GM23338 (cell line): ENCODE measurements at regions not wholly inside any gene's neighbourhood (a gene's known extent, or its start where the extent isn't known, plus 50 kb on each side); places are given as distances from the start of the nearest gene placed in this dataset.
"Not testable (repeated sequence)": the region's sequence is repeated elsewhere in the genome, so short reads cannot be mapped to it uniquely, and the experiment has no call there.

Experiments used
- POLR2AphosphoS5 ChIP-seq: IDR thresholded peaks from 2 replicates; pipeline ENCODE4 v1.6.1; 2016; ENCODE audit warnings: antibody characterized with exemption, low read depth
- TF ChIP-seq, protein P1 (sequence below): IDR thresholded peaks from one replicate; pipeline ENCODE4 v1.6.1; 2018; ENCODE audit warnings: antibody characterized with exemption; ENCODE audit not compliant: unreplicated experiment
- TF ChIP-seq, protein P2 (sequence below), 2 experiments: fragments of 200-600 bp in 1 of 2; sonication (generic) in 1 of 2; conservative IDR thresholded peaks; 2 replicates each; pipeline versions ENCODE4 v1.5.1 to v1.6.1; 2016 to 2017; ENCODE audit warnings: antibody characterized with exemption in 2 of 2, low read depth in 2 of 2, mild to moderate bottlenecking in 2 of 2, moderate library complexity in 1 of 2

DNA sequence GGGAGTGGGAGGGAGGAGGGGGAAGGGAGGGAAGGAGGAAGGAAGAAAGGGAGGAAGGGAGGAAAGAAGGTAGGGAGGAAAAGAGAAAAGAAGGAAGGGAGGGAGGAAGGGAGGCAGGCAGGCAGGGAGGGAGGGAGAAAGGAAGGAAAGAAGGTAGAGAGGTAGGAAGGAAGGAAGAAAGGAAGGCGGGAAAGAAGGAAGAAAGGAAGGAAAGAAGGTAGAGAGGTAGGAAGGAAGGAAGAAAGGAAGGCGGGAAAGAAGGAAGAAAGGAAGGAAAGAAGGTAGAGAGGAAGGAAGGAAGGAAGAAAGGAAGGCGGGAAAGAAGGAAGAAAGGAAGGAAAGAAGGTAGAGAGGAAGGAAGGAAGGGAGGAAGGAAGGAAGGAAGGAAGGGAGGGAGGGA, 840.3 kb upstream of the ROBO1 start:
- TF ChIP-seq POLR2AphosphoS5 = not testable (repeated sequence)
- TF ChIP-seq, protein P1, sequence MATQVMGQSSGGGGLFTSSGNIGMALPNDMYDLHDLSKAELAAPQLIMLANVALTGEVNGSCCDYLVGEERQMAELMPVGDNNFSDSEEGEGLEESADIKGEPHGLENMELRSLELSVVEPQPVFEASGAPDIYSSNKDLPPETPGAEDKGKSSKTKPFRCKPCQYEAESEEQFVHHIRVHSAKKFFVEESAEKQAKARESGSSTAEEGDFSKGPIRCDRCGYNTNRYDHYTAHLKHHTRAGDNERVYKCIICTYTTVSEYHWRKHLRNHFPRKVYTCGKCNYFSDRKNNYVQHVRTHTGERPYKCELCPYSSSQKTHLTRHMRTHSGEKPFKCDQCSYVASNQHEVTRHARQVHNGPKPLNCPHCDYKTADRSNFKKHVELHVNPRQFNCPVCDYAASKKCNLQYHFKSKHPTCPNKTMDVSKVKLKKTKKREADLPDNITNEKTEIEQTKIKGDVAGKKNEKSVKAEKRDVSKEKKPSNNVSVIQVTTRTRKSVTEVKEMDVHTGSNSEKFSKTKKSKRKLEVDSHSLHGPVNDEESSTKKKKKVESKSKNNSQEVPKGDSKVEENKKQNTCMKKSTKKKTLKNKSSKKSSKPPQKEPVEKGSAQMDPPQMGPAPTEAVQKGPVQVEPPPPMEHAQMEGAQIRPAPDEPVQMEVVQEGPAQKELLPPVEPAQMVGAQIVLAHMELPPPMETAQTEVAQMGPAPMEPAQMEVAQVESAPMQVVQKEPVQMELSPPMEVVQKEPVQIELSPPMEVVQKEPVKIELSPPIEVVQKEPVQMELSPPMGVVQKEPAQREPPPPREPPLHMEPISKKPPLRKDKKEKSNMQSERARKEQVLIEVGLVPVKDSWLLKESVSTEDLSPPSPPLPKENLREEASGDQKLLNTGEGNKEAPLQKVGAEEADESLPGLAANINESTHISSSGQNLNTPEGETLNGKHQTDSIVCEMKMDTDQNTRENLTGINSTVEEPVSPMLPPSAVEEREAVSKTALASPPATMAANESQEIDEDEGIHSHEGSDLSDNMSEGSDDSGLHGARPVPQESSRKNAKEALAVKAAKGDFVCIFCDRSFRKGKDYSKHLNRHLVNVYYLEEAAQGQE = not testable (repeated sequence)
- TF ChIP-seq, protein P2, sequence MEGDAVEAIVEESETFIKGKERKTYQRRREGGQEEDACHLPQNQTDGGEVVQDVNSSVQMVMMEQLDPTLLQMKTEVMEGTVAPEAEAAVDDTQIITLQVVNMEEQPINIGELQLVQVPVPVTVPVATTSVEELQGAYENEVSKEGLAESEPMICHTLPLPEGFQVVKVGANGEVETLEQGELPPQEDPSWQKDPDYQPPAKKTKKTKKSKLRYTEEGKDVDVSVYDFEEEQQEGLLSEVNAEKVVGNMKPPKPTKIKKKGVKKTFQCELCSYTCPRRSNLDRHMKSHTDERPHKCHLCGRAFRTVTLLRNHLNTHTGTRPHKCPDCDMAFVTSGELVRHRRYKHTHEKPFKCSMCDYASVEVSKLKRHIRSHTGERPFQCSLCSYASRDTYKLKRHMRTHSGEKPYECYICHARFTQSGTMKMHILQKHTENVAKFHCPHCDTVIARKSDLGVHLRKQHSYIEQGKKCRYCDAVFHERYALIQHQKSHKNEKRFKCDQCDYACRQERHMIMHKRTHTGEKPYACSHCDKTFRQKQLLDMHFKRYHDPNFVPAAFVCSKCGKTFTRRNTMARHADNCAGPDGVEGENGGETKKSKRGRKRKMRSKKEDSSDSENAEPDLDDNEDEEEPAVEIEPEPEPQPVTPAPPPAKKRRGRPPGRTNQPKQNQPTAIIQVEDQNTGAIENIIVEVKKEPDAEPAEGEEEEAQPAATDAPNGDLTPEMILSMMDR (conservative IDR thresholded peaks at IDR 0.05; ENCODE audit: low read depth in 2 of 2) = not testable (repeated sequence)
